ENCODE measurements at regions not wholly inside any gene's neighbourhood (a gene's known extent, or its start where the extent isn't known, plus 50 kb on each side); places are given as distances from the start of the nearest gene placed in this dataset.

DNA sequence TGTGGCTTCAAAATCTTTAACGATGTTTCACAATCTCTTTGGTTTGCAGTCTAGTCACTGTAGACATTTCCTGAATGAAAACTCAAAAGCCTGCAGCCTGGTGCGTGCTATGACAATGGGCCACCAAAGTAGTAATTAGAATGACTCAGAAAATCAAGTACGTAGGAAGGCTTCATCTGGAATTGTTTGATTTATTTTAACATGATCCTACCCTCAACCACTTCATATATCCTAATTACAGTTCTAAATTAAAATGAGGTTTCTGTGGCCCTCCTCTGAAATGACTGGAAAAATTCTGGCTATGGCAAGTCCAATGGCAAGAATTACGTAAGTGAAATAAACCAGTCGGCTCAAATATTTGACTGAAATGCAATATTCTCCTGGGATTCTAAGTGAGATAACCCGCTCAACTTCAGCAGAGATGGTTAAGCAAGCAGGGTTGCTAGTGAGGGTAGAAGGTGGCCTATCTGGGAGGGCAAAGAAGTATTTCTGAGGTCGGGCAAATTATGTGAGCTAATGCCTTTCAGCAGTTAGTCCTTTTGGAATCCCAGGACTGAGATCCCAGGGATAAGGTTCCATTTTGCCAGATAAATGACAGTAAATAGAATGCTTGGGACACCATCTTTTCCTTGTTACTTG lies 145.6 kb upstream of the MYOCD start:
- no peak for TF ChIP-seq POLR2A (IDR thresholded peaks at IDR 0.05)
- TF ChIP-seq, protein P1, sequence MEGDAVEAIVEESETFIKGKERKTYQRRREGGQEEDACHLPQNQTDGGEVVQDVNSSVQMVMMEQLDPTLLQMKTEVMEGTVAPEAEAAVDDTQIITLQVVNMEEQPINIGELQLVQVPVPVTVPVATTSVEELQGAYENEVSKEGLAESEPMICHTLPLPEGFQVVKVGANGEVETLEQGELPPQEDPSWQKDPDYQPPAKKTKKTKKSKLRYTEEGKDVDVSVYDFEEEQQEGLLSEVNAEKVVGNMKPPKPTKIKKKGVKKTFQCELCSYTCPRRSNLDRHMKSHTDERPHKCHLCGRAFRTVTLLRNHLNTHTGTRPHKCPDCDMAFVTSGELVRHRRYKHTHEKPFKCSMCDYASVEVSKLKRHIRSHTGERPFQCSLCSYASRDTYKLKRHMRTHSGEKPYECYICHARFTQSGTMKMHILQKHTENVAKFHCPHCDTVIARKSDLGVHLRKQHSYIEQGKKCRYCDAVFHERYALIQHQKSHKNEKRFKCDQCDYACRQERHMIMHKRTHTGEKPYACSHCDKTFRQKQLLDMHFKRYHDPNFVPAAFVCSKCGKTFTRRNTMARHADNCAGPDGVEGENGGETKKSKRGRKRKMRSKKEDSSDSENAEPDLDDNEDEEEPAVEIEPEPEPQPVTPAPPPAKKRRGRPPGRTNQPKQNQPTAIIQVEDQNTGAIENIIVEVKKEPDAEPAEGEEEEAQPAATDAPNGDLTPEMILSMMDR (IDR thresholded peaks at IDR 0.05), result no peak
